ENCODE measurements at regions not wholly inside any gene's neighbourhood (a gene's known extent, or its start where the extent isn't known, plus 50 kb on each side); places are given as distances from the start of the nearest gene placed in this dataset.

- TF ChIP-seq CTCF (IDR thresholded peaks at IDR 0.05) = no peak
Observed at GRCh38 chr9:82880336-82881050, 182.4 kb downstream of the RASEF start.

- TF ChIP-seq CTCF (IDR thresholded peaks at IDR 0.05) = no peak
Observed at GRCh38 chr9:82882138-82882537, 180.8 kb downstream of the RASEF start.

GRCh38 chr9:82882748-82883147 lies 180.2 kb downstream of the RASEF start:
- TF ChIP-seq CTCF (IDR thresholded peaks at IDR 0.05) = no peak

- no peak for TF ChIP-seq CTCF (IDR thresholded peaks at IDR 0.05)
Observed at GRCh38 chr9:82883436-82883835, 179.5 kb downstream of the RASEF start.

- TF ChIP-seq CTCF (IDR thresholded peaks at IDR 0.05) = no peak
Observed at GRCh38 chr9:82890401-82890800, 172.5 kb downstream of the RASEF start.

- no peak for TF ChIP-seq CTCF (IDR thresholded peaks at IDR 0.05)
Observed at GRCh38 chr9:82890865-82891264, 172.1 kb downstream of the RASEF start.

- TF ChIP-seq CTCF (IDR thresholded peaks at IDR 0.05) = no peak
Observed at GRCh38 chr9:82891321-82891720, 171.6 kb downstream of the RASEF start.

- TF ChIP-seq CTCF (IDR thresholded peaks at IDR 0.05) = no peak
Observed at GRCh38 chr9:82893549-82893948, 169.4 kb downstream of the RASEF start.
